CD1c-positive myeloid dendritic cell (primary cell): ENCODE measurements at regions not wholly inside any gene's neighbourhood (a gene's known extent, or its start where the extent isn't known, plus 50 kb on each side); places are given as distances from the start of the nearest gene placed in this dataset.
A peak's percentile ranks its signal among the peaks of the same experiment; 100 is the strongest.

Experiments
- DNase-seq: peaks from one replicate; pipeline ENCODE4 v3.0.0-alpha.2; 2016; ENCODE audit errors: extremely low spot score

DNA sequence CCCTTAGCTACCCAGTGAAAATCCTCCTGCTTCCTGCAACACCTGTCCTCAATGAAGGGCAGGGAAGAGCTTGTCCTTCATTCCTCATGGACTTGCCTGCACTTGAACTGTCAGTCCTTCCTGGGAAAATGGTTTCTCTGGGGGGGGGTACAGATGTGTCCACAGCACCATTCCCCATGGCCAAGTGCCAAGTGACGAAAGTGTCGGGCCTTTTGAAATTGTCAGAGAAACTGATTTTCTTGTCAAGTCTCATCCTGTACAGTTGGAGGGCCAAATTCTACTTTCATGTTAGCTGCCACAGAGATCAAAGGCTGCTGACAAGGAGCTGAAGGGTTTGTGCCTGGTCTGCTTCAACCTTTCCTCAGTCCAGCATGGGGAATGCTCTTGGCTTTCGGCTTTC lies 179.5 kb upstream of the PARP11 start:
- no peak for DNase-seq

DNA sequence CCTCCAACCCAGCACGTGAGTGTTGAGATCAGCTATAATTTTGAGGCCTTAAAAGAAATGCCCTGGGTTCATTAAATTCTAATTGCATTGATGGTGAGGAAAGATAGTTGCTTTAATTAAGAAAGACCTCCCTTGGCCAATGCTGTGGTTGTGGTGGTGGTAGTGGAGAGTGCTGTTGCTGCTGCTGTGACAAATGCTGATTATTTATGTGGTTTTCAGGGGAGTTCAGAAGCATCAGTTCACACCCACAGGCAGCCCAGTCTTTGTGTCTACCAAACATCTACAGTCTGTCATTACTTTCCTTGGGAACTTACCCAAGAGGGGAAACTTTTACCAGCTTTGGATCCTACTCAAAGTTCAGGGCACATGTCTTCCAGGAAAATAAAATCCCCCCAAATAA lies 178.4 kb upstream of the PARP11 start:
- no peak for DNase-seq

DNA sequence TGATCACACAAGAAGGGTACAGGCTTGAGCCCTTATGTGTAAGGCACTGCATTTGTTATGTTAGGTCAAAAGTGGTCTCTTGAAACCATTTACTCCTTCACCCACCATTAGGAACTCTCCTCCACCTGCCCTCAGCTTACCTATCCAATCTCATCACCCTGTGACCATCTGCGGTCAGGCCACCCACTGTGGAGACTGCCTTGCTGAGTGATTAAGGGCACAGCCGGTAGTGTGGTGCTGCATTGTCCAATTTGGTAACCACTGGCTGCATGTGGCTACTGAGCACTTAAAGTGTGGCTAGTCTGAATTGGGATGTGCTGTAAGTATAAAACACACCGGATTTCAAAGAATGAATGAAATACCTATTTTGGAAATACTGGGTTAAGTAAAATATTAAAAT lies 177.1 kb upstream of the PARP11 start:
- no peak for DNase-seq

DNA sequence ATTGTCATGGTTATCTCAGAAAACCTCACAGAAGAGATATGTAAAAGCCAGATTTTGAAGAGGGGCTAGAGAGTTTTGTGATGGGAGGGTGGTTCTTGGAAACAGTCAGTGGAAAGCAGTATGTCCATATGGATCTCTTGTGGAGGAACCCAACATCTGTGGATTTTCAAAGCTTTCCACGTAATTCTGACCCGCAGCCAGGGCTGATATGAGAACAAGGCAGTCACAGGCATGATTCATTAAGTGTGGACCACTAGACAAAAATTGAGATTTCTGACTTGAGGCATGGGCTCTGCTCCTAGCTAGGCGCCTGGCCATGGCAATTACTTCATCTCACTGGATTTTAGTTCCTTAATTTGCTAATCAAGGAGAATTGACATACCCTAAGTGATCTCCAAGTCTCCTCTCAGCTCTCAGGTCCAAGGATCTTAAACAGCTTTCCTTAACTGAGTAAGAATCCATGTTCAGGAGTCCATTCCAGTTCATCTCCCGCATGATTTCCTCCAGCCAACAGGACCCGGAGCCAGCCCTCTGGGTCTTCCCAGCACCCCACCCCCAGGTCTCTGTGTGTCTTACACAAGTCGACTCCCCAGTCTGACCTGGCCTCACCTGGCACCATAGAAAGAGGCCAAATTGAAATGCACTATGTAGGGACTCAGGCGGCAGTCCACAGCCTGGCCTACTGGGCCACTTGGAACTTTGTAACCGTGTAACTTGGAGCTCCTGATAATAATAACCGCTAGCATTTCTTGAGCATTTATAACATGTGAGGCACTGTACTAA lies 176.3 kb upstream of the PARP11 start:
- no peak for DNase-seq

DNA sequence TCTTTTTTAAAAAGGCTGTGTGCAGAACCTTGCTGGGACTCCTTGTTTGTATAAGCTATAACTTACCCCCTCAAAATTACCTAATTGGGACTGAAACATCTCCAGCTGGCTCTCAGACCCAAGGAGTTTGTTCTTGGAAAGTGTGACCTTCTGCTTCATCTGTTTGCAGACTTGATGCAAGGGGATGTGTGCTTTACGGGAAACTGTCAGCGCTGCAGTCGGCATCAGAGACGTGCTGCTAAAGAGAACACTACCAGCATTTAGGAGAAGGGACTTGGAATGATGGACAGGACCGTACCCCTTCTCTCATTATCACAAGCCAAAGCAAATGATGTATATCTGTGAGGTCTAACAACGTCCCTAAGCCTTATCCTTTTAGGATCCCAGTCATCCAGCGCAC lies 174.2 kb upstream of the PARP11 start:
- DNase-seq = no peak

DNA sequence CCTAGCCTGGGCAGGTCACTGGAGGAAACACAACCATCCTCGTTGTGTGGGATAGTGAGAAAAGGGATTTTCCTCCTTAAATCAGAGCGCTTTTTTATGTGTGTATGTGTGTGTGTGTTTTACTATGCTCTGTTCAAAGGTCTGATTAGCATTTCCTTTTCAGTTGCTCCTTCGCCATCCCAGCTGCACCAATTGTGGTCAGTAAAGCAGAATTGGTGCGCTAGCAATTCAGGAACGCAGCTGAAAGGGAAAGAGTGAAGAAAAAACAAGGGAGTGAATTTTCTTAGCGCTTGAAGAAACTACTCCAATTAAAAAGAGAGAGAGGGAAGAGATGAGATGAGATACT lies 173.3 kb upstream of the PARP11 start:
- no peak for DNase-seq

DNA sequence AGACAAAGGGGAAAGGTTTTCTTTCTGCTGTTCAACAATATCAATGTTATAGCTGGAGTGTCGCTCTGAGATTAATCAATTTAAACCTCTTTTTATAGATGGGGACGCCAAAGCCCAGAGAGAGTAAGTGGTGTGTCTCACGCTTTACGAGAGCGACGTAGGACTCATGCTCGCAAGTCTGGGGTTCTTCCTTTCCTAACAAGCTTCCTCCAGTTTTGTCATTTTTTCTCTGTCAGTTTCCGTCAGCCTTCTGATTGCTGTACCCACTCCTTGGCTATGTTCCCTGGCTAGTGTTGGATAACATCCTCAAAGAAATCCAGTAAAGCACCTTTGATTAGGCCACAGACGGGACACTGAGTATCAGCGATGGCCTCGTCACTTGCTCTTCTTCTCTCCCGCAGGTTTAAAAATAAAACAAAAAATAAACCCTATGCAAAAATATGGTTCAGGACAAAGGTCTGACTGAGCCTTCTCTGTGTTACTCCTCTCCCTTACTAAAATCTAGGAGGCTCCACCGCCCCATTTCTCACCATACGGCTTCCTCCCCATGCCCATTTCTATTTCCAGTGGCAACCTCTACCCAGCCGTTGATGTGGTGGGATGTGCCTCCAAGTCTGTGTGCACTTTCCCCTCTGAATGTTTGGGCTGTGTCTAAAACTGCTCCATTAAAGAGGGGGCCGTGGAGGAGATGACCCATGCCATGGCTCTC lies 172.7 kb upstream of the PARP11 start:
- DNase-seq = no peak

DNA sequence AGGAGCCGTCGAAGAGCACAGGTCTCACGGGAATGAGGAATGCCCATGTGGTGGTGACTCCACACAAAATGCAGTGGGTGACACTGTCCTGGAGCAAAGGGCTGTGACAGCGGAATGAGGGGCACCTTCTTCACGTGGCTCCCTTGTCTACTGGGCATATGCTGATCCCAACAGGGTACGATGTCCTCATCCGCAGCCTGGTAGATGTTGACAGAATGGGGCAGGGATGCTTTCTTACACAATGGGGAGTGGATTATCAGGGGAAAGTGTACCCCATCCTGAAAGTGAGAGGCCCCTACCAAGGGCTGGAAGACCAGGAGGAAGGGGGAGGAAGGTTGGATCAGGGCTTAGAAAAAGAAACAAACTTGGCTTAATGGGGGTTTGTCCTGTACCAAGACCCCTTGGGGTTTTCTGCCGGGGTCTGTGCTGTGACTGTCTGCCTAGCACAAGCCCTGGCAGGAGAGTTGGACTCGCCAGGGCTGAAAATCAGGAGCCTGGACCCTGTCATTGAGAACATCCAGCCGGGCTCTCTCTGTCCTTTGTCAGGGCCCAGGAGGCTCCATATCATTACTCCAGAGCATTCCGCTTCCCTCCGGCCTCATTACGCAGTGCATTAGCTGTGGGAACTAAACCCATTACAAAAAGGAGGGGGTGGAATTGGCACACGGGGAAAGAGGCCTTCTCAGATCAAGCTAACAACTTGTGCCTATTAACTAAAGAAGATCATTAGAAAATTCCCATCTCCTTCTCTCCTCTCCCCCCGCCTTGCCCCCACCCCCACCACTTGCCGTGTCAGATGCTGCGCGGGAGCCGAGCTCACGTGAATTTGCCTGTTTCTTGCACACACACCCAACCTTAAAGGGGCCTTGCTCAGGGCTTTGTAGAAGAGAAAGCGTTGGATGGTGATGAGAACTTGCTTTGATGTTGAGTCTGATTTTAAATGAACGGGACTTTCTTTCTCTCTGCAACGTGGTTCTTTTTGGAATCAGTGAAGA lies 171.8 kb upstream of the PARP11 start:
- no peak for DNase-seq

DNA sequence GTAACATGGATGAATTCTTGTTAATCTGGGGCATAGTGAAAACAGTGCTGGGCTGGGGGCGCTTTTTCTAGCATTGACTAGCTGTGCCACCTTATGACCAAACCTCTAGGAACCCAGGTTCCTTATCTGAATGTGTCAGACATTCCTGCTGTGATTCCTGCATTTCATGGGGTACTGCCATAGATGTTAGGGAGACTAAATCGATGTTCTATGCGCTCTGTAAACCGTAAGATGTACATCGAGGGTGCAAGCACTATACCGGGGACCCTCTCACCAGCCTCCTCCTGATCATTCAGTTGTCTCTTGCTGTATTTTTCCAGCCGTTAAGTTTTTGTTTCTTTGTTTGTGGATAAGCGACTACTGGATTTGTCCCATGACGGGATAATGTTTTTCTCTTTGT lies 170.9 kb upstream of the PARP11 start:
- no peak for DNase-seq

DNA sequence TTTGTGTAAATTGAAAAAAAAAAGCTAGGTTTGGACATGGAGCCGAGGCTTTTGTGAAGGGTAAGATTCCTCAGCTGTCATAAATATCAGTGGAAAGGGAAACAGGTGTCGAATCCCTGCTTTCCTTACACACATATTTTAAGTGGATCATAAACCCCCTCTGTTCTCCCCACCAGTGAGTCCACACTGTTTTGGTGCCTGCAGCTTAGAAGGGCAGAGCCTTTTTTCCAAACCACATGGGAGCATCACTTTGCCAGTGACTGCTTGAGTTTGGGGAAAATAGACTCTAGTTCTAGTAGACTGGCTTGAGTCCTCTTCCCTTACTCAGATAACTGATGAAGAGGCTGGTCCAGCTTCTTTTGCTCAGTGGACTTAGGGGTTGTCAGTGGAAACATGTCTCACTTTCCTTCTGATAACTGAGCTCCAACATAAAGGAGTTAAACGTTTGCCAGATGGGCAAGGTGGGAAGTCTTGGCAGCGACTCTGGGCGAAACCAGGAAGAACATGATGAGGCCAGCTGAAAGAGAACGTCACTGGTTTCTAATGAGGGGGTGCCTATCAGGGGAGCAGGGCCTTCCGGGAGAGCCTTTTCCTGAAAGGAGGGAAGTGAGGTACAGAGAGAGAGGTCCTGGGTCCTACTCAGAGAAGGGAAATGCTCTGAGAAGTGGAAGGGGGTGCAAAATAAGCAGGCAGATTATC lies 168.1 kb upstream of the PARP11 start:
- no peak for DNase-seq

DNA sequence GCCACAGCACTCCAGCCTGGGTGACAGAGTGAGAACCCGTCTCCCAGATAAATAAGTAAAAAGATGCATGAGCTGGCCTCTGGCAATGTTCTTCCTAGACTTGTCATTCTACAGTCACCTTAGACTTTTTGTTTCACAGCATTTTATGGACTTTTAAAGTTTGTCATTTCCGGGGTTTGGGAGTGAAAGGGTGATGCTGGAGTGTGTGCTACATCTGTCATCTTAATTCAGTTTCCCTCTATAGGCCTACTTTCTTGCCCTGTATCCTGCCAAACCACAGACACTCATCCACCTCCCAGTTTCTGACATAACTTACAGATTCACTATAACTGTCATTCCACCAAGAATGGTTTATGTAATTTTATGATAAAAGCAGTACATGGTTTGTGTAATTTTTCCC lies 166.7 kb upstream of the PARP11 start:
- DNase-seq = no peak

DNA sequence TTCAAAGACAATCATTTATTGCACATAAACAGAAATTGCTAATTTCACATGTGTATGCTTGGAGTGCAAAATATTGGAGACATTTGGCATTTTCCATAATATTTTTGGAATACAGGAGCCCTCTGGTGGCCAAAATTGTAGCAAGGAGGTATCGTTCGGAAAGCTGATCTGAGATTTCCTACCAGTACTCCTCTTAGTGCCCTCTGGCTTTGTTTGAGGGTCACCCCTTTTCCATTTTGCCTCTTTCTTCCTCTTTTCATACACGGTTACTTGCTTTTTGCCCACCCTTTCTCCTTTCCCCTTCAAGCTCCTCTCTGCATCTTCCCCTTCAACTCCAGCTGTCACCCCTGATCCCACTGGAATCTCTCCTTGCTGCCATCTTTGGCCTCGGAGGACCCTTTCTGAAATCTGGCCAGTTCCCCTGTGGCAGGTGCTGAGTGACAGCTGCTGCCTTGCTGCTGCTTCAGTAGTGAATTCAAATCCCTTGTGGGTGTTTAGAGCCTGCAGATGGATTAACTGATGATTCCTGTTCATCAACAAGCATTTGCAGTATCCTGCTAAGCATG lies 164.6 kb upstream of the PARP11 start:
- DNase-seq = peak; percentile 58

DNA sequence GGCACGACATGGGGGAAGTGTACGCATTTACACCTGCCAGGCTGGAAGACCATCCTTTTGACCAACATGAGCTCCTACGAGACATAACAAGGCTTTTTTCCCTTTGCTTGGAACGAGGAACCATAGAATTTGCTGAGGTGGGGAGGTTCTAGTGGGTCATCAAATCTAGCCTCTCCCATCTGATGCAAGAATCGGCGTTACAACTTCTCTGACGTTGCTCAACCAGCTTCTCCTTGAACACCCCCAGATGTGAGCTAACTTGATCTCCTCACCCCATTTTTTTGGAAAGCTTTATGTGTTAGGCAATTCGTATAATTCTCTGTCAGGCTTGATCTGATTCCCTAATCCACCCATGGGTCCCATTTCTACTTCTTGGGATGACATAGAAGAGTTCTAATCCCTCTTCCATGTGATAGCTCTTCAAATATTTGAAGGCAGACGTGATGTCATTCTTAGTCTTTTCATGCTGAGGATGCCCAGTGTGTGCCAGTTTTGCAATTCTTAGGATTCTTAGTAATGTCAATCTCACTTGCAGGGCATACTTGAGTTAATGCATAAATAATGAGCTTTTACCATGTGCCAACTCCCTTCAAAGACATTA lies 163.6 kb upstream of the PARP11 start:
- peak; percentile 65 for DNase-seq

DNA sequence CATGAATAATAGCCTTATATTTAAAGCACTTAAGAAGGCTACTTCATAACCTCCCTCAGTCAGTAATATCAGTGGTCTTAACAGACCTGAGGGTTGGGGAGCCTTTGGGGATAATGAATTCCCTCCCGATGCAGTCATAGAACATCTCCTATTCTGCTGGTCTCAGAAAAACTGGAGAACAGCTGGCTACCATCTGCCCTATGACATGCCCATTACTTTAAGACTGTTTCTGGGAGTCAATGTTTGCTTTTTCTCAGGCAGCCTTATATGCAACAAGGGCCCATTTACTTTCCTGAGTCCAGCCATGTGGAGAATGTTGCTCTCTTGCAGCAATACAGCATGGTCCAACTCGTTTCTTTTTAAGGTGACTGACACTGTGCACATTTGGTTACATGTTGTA lies 161.7 kb upstream of the PARP11 start:
- no peak for DNase-seq

DNA sequence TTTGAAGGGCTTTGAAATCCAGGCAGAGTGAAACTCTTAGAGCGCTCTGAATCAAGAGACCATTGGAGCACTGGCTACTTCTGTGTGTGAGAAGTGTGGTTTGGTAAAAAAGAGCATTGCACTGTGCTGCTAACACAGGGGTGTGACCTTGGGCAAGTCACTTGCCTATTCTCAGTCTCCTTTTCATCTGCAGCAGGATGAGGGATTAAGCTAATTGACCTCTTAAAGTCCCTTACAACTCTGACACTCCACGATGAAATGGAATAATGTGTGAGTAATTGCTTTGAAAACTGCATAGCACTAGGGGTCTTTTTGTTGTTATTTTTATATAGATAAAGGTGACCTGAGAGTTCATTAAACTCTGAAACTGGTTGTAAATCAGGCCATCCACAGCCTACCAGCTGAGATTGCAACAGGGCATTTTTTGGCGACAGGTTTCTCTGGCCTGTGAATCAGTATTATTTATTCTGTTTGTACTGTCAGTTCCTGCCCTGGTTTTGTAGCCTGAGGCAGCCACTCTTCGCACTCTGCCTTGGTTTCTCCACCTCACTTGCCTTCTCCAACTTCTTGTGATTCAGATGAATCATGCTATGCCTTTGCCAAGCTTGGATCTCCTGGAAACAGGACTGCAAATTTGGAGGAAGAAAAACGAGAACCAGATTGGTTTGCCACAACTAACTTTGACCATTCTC lies 159.9 kb upstream of the PARP11 start:
- no peak for DNase-seq

DNA sequence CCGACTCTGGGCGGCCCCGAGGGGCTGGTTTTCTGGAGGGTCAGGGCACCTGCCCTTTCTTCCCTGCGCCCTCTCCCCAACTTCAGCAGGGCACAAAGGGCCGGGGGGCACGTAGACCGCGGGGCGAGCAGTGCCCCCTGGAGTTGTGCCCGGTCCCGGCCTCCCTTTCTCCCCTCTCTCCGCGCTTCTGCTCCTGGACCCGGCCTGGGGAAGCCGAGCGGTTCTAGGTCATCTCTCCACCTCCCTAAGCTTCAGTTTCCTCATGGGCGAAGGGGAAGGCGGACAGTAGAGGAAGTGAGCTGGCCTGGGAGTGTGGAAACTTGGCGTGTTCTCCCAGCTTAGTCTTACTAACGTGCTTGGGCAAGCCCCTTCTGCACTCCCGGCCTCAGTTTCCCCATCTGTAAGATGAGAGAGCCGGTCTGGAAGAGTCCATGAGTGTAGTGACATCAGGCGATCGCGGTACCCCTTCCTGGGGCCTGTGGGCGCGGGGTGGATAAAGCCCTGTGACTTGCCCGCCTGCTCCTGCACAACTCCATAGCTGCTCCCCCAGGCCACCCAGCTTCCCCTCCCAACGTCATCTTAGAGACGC lies 158.6 kb upstream of the PARP11 start:
- peak; percentile 82 for DNase-seq

DNA sequence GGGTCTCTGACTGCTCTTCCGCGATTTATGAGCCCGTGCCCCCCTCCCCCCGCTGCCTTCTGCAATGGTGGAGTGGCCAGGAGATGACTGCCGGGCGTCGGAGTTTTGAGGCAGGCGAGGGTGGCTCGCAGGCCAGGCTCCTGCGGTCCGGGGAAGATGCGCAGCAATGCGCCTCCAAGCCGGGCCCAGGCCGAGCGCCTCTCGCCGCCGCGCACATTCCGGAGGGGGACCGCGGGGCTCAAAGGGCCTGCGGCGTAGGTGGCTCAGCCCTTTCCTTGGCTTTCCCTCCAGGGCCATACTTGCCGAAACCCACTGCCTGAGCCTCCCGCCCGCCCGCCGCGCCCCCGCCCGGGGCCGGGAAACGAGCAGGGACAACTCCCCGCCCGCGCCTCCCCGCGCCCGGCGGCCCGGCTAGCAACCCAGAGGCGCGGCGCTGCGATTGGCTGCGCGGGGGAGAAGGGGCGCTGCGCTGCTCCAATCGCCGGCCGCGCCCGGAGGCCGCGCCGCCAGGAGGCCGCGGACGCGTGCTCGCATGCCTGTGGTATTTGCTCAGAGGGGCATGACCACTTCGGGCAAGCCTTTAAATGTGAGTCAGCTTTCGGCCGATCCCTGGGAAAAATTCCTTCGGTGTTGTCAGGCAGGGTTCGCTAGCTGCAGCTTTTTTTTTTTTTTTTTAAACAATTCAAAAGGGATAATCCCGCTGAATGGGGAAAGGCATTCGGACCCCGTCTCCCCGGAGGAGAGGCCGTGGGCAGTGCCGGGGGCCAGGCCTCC lies 157.9 kb upstream of the PARP11 start:
- DNase-seq = peak; percentile 91

DNA sequence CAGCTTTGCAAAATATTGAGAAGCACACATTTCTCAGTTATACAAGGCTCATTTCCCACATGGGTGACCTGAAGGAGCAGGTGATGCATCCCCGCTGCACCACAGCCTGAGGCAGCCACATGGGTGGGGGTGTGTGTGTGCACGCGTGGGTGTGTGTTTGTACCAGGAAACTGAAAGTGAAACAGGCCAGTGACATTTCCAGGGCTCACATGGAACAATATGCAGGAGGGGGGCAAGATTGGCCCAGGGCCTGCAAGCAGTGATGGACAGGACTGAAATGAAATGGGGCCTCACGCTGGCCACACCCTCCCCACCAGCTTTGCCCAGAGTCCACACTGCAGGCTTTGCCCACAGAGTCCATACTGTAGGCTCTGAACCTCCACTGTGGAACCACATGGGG lies 154.2 kb upstream of the PARP11 start:
- peak; percentile 36 for DNase-seq

DNA sequence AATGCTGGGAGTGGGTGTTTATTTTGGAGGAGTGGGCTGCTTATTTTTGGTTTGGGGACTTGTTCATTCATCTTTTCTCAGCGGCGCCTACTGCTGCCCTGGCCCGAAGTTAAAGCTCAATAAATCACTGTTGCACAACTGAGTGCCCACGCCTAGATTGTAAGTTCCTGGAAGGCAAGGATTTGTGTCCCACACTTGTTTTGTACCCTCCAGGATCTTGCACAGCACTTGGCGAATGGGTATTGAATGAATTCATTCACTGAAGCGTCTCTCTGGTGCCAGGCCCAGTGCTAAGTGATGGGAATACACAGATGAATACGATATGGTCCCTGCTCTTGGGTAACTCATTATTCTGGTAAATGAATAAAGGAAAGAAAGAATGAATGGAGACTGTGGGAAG lies 153.3 kb upstream of the PARP11 start:
- no peak for DNase-seq
